NCI-H460 (cell line): ENCODE measurements at regions not wholly inside any gene's neighbourhood (a gene's known extent, or its start where the extent isn't known, plus 50 kb on each side); places are given as distances from the start of the nearest gene placed in this dataset.

Experiments
- DNase-seq: peaks from one replicate; pipeline ENCODE4 v3.0.0-alpha.2; 2016; ENCODE audit warnings: low read depth; ENCODE audit errors: extremely low read depth
- small RNA-seq, 2 experiments: library from RNA; depleted of rRNA; stranded (forward); fragments of <200 nt; gene quantifications; one replicate each; pipeline ENCODE3, GENCODE V24; 2014

DNA sequence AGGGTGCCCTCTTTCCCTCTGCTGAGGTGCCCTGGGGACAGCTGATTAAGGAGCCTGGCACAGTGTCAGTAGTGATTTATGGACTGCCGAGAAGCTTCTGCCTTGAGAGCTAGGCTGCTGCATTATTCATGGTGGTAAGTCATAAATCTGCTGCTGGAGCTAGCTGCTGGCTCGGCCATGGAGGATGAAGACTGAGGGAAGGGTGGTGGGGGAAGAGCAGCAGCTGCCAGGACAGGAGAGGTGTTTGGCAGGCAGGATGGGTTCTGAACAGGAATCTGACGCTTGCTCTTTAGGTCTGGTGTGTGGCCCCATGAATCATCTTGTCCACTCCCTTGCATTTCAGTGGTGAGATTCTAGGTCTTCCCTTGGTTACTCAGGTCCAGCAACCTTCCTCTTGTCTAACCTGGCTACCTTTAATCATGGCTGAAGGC, 296.3 kb downstream of the DYSF start:
- no peak for DNase-seq

GRCh38 chr2:71748227-71748626, 294.9 kb downstream of the DYSF start:
- peak; percentile 4 for DNase-seq

- no peak for DNase-seq
These were observed 294.2 kb downstream of the DYSF start for GRCh38 chr2:71747559-71747958.

DNA sequence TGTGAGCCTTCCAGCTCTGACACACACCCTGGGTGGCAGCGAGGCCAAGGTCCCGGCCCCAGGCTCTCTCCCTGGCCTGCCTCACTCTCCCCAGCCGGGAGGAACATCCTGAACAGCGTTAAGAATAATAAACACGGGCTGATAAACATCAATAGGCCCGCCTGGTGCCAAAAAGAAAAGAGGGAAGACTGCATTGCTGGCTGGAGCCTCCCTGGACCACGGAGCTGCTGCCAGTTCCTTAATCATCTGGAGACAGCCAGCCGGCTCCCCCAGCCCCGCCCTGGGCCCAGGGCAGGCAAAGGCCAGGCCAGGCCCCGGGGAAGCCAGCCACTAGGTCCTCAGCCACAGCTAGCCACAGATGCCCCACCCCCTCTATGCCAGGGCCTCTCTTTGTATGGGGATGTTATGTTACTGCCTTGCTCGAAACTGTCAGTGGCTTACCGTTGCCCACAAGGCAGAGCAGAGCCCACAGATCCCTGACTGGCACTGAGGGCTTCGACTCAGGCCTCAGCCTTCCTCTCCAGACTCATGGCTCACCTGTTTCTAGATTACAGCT, 293.7 kb downstream of the DYSF start:
- no peak for DNase-seq

GRCh38 chr2:71744781-71745180, 291.4 kb downstream of the DYSF start:
- DNase-seq, result no peak

DNA sequence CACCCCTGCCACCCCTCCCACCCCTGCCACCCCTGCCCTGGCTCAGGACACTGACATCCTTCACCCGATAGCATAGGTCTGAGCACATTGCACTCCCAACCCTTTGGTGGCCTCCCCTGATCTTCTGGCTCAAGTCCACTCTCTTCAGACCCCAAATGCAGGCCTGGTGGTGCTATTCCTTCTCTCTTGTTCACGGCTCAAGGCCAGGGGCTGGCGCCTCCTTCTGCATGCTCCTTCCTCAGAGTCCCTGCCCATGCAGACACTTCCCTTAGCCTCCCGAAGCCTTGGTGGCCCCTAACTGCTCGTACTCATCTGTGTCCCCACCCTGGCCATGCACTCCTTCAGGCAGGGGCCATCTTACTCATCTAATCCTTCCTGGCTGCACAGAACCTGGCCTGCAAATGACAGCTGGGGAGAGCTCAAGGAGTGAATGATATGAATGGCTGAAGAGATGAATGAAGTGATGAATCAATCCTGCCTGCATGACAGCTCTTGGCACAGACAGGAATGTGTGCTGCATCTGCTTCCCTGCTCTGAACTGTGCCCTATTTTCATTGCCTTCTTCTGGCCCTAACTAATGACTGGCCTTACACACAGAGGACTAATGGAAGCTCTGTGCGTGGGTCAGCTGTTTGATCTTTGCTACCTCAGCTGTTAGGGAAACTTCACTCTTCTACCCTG, 290.8 kb downstream of the DYSF start:
- no peak for DNase-seq

DNA sequence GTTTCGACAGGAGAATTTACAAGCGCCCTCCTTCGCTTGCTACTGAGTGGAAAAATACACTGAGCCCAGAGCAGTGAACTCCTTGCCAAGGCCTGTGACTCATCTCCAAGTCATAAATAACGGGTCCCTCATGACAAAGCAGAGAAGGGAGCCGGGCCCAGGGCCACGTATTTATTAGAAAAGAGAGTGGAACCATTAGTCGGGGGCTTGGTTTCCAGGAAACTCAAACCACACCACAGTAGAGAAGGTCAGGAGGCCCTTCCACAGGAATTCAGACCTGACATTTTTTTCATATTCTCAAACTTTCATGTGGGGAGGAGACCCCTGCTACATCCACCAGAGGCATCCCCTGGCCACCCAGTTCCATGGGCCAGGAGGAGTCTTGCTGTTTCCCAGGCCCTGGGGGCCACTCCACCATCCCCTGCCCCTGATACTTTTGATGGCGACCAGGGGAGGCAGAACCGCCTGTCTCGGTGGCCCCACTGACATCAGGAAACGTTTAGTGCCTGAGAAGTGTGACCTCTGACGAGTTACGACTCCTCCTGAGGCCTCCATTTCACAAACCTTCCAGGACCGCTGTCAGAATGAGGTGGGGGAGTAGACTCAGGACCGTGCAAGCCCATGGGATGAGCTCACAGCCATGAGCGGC, 289.7 kb downstream of the DYSF start:
- DNase-seq, result peak; percentile 52

DNA sequence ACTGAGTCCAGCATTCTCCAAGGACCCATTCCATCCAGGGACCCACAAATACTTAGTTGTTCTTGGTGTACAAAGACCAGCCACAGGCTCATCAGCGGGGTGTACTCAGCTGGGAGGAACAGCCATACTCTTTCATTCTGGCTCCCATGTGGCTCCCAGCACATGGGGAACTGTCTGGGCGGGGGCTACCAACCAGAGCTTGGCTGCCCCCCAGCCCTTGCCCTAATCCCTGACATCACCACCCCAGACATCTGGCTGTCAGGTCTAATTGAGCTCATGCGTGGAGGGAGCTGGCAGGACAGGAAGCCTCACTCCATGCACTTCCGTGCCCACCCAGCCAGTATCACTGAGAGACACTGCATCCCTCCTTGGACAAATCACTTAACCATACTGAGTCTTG, 283.6 kb downstream of the DYSF start:
- DNase-seq, result no peak

- DNase-seq, result no peak
These were observed 282.9 kb downstream of the DYSF start for GRCh38 chr2:71736091-71736861.

Small RNA genes in the stretch of these regions (small RNA-seq; reads per million reads assigned to genes)
- gene RPS20P10, result 0 to 0.06 reads per million in 2 experiments
